ENCODE measurements at regions not wholly inside any gene's neighbourhood (a gene's known extent, or its start where the extent isn't known, plus 50 kb on each side); places are given as distances from the start of the nearest gene placed in this dataset.

- DNase-seq (ENCODE audit: low spot score) (no peak), ATAC-seq (ENCODE audit: low FRiP score) (no peak)
- TF ChIP-seq, protein P1, sequence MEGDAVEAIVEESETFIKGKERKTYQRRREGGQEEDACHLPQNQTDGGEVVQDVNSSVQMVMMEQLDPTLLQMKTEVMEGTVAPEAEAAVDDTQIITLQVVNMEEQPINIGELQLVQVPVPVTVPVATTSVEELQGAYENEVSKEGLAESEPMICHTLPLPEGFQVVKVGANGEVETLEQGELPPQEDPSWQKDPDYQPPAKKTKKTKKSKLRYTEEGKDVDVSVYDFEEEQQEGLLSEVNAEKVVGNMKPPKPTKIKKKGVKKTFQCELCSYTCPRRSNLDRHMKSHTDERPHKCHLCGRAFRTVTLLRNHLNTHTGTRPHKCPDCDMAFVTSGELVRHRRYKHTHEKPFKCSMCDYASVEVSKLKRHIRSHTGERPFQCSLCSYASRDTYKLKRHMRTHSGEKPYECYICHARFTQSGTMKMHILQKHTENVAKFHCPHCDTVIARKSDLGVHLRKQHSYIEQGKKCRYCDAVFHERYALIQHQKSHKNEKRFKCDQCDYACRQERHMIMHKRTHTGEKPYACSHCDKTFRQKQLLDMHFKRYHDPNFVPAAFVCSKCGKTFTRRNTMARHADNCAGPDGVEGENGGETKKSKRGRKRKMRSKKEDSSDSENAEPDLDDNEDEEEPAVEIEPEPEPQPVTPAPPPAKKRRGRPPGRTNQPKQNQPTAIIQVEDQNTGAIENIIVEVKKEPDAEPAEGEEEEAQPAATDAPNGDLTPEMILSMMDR (IDR thresholded peaks at IDR 0.05) = no peak
Measured at GRCh38 chr5:87116825-87117512, 150.7 kb upstream of the RASA1 start.

DNA sequence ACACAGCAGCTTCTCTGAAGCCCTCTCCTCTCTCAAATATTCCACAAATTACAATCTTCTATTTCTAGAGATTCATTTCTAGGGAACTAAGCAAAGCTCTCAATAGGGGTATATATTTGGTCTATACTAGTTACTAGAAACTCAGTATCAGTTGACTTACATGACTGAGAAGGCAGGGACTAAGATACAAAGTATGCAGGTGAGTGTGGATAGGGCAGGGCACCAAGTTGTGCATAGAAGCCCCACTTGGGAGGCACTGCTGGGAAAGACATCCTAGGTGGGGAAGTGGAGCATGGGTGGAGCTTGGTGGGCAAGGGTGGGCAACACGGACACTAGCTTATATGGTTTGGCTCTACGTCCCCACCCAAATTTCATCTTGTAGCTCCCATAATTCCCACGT, 148.1 kb upstream of the RASA1 start:
- ATAC-seq (ENCODE audit: low FRiP score) (no peak), DNase-seq (ENCODE audit: low spot score) (no peak)
- TF ChIP-seq, protein P1 (IDR thresholded peaks at IDR 0.05) = no peak

DNA sequence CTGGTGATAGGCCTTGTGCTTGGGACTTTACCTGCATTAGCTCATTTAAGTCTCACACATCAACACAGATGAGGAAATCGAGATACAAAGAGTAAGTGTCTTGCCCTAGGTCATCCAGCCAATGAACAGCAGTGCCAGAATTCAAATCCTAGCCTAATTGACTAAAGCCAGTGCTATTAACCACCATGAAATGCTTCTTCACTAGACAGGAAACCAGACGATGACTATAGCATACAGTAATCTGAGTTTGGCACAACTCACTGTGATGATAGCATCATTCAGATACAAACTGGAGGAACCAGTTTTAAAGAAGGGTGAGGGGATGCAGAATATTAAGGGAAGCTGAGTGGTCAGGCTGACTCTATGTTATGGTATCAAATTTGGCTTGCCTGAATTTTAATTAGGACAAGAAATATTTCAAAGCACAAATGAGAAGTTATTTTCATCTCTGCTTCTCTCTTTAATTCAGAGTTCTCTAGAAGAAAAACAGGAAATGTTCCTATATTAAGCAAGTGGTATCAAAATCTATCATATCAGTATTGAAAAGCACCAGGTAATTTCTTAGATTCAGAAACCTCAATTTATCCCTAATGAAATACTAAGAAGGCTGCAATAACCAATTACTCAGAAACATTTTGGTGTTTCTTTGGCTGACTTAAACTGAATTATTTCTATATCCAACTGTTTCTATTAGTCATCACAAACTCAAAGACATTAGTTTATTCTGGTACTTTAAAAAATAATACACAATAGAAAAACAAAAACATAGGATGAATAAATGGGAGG, 147.0 kb upstream of the RASA1 start:
- ATAC-seq (ENCODE audit: low FRiP score) (no peak), DNase-seq (ENCODE audit: low spot score) (no peak)
- TF ChIP-seq, protein P1 (IDR thresholded peaks at IDR 0.05) = no peak

DNA sequence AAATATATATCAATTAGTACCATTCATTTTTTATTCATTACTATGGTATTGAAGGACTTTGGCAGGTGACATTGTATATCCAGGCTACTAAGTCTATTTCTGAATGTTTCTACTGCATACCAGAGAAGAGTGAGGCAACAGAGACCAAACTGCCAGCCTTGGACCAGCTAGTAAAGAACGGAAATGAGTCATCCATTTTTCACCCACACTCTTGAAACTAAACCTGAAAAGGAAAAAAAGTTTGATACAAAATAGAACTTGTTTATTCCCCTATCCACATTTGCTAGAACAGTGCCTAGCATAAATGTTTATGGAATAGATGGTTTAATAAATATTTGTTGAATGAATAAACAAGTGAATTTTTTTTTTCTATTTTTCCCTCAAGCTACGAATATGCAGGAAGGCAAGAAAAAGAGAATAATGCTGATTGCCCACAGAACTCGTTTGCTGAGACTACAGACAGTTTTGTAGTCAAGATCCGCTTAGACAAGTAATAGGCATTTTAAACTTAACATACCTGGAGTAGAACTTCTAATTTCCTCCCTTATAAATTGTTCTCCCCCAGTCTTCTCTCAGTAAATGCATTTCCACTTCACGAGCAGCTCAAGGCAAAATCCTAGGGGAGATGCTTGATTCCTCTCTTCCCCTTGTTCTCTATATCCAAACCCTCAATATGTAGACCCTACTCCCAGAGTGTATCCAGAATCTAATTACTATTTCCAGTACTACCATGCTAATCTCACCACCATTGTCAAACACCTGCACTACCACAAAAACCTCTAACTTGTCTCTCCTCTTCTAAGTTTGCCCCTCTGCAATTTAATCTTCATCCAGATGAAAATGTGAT, 146.2 kb upstream of the RASA1 start:
- DNase-seq (ENCODE audit: low spot score) (no peak), ATAC-seq (ENCODE audit: low FRiP score) (peak; percentile 48)
- TF ChIP-seq, protein P1 (IDR thresholded peaks at IDR 0.05) = no peak

DNA sequence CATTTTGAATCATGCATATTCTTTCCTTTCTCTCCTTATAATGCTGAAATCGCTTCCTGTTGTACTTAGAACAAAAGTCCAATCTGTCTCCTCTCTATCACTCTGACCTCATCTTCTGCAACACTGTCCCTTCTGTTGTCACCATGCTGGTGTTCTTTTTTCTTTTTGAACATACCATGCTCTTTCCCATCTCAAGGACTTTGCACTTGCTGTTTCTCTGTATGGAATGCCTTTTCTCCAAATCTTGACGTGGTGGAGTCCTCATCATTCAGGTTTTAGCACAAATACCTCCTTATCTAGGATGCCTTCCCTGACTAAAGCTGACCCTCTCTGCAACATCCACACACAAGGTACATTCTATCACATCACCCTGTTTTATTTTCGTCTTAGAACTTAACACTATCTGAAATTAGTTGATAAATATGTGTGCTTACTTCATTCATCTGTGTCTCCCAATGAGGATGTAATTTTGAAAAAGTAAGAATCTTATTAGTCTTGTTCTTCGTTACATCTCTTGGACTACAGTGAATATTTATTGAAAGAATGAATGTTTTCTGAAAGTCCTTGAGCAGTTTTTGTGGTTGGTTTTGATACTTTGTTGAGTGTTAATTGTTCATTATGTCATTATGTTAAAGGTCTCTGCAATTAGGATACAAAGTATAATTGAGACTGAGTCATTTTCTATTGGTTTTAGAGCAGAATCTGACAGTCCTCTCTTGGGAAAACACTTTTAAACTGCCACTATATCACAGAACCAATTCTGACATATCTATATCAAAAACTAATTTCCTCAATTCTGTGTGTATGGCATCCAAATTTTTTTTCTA, 145.3 kb upstream of the RASA1 start:
- DNase-seq (ENCODE audit: low spot score) (no peak), ATAC-seq (ENCODE audit: low FRiP score) (no peak)
- TF ChIP-seq, protein P1 (IDR thresholded peaks at IDR 0.05) = no peak

- TF ChIP-seq, protein P1 (IDR thresholded peaks at IDR 0.05) = no peak
- ATAC-seq (ENCODE audit: low FRiP score) (no peak), DNase-seq (ENCODE audit: low spot score) (no peak)
Measured at GRCh38 chr5:87125766-87126165, 141.9 kb upstream of the RASA1 start.
